C4-2B (cell line): ENCODE measurements at regions not wholly inside any gene's neighbourhood (a gene's known extent, or its start where the extent isn't known, plus 50 kb on each side); places are given as distances from the start of the nearest gene placed in this dataset.

ENCODE experiments used
- H3K27ac ChIP-seq: fragments of 450-650 bp; 2 replicates; pipeline ENCODE4 v1.5.1; 2017
- CTCF ChIP-seq: fragments of 450-650 bp; conservative IDR thresholded peaks from 2 replicates; pipeline ENCODE4 v1.5.1; 2017; ENCODE audit warnings: mild to moderate bottlenecking
- ZFX ChIP-seq: fragments of 450-650 bp; IDR thresholded peaks from 2 replicates; pipeline ENCODE4 v1.6.1; 2017

GRCh38 chr17:72301887-72302286 lies 181.1 kb downstream of the SOX9 start:
- H3K27ac ChIP-seq, result no peak overlapping the region
- TF ChIP-seq ZFX (no peak), CTCF (no peak)

- no peak overlapping the region for H3K27ac ChIP-seq
- TF ChIP-seq ZFX, result no peak
- no peak for TF ChIP-seq CTCF
These were observed 181.9 kb downstream of the SOX9 start for GRCh38 chr17:72302735-72303134.

- no peak overlapping the region for H3K27ac ChIP-seq
- TF ChIP-seq CTCF (no peak), ZFX (no peak)
These were observed 183.2 kb downstream of the SOX9 start for GRCh38 chr17:72303787-72304733.

- TF ChIP-seq CTCF (no peak), ZFX (no peak)
- H3K27ac ChIP-seq, result no peak overlapping the region
These were observed 184.0 kb downstream of the SOX9 start for GRCh38 chr17:72304859-72305258.

GRCh38 chr17:72305472-72305871 lies 184.7 kb downstream of the SOX9 start:
- TF ChIP-seq CTCF (no peak), ZFX (no peak)
- no peak overlapping the region for H3K27ac ChIP-seq

- H3K27ac ChIP-seq, result no peak overlapping the region
- TF ChIP-seq ZFX, result no peak
- no peak for TF ChIP-seq CTCF
These were observed 185.2 kb downstream of the SOX9 start for GRCh38 chr17:72306037-72306436.

- TF ChIP-seq ZFX, result no peak
- H3K27ac ChIP-seq, result no peak overlapping the region
These were observed 187.0 kb downstream of the SOX9 start for GRCh38 chr17:72307836-72308235.
